Retinal pigment epithelial cell (primary cell): ENCODE measurements at regions not wholly inside any gene's neighbourhood (a gene's known extent, or its start where the extent isn't known, plus 50 kb on each side); places are given as distances from the start of the nearest gene placed in this dataset.
A peak's percentile ranks its signal among the peaks of the same experiment; 100 is the strongest.

ENCODE experiments used
- DNase-seq: peaks from one replicate; pipeline ENCODE4 v3.0.0-alpha.2; 2010; ENCODE audit warnings: low read depth
- H3K4me3 ChIP-seq: 2 replicates; pipeline ENCODE4 v1.5.1; 2011; ENCODE audit warnings: mild to moderate bottlenecking, low read length, control low read depth, moderate library complexity
- CTCF ChIP-seq: conservative IDR thresholded peaks from 2 replicates; pipeline ENCODE4 v1.5.1; 2011; ENCODE audit warnings: low read depth, low read length, control low read depth, inconsistent platforms

GRCh38 chr11:34564406-34564805, 50.8 kb upstream of the ELF5 start:
- H3K4me3 ChIP-seq = no peak overlapping the region
- TF ChIP-seq CTCF = no peak
- DNase-seq = no peak

GRCh38 chr11:34564807-34565241, 51.2 kb upstream of the ELF5 start:
- no peak overlapping the region for H3K4me3 ChIP-seq
- no peak for DNase-seq
- TF ChIP-seq CTCF = no peak

- DNase-seq = no peak
- TF ChIP-seq CTCF = peak; percentile 46
- no peak overlapping the region for H3K4me3 ChIP-seq
Measured at GRCh38 chr11:34565417-34566207, 52.0 kb upstream of the ELF5 start.

GRCh38 chr11:34566208-34566551, 52.6 kb upstream of the ELF5 start:
- DNase-seq = no peak
- no peak for TF ChIP-seq CTCF
- no peak overlapping the region for H3K4me3 ChIP-seq

GRCh38 chr11:34566736-34567135, 53.1 kb upstream of the ELF5 start:
- DNase-seq = no peak
- H3K4me3 ChIP-seq = no peak overlapping the region
- TF ChIP-seq CTCF = no peak

- H3K4me3 ChIP-seq = no peak overlapping the region
- TF ChIP-seq CTCF = no peak
- no peak for DNase-seq
Measured at GRCh38 chr11:34567733-34568132, 53.2 kb upstream of the EHF start.

- H3K4me3 ChIP-seq = no peak overlapping the region
- no peak for TF ChIP-seq CTCF
- DNase-seq = no peak
Measured at GRCh38 chr11:34570584-34570983, 50.3 kb upstream of the EHF start.
